BLaER1 treated with 17β-estradiol and CSF1 and Interleukin-3, amounts not matched to agents 10 nM and 100 nM (cell line): ENCODE measurements at regions not wholly inside any gene's neighbourhood (a gene's known extent, or its start where the extent isn't known, plus 50 kb on each side); places are given as distances from the start of the nearest gene placed in this dataset.

Experiments used
- H3K27ac ChIP-seq, 11 experiments: shearing (Covaris generic); formaldehyde crosslinking; 2 replicates each; pipeline ENCODE4 v1.8.1; 2022
- H3K27me3 ChIP-seq, 11 experiments: shearing (Covaris generic); formaldehyde crosslinking; 2 replicates each; pipeline ENCODE4 v1.8.1; 2022
- H3K36me3 ChIP-seq, 11 experiments: shearing (Covaris generic); formaldehyde crosslinking; 2 replicates each; pipeline ENCODE4 v1.8.1; 2022
- H3K4me1 ChIP-seq, 10 experiments: shearing (Covaris generic); formaldehyde crosslinking; 2 replicates each; pipeline ENCODE4 v1.8.1; 2022
- H3K4me2 ChIP-seq, 11 experiments: shearing (Covaris generic); formaldehyde crosslinking; 2 replicates each; pipeline ENCODE4 v1.8.1; 2022
- H3K4me3 ChIP-seq, 10 experiments: shearing (Covaris generic); formaldehyde crosslinking; 2 replicates each; pipeline ENCODE4 v1.8.1; 2022
- H3K9ac ChIP-seq, 11 experiments: shearing (Covaris generic); formaldehyde crosslinking; 2 replicates each; pipeline ENCODE4 v1.8.1; 2022
- H3K9me3 ChIP-seq, 11 experiments: shearing (Covaris generic); formaldehyde crosslinking; replicated peaks in 1 of 11; 2 replicates each; pipeline ENCODE4 v1.8.1; 2022
- H4K20me1 ChIP-seq, 11 experiments: shearing (Covaris generic); formaldehyde crosslinking; 2 replicates each; pipeline ENCODE4 v1.8.1; 2022
- Cebpa-rat ChIP-seq, 11 experiments: shearing (Covaris generic); IDR thresholded peaks; 2 replicates each; pipeline ENCODE4 v1.8.1; 2022

DNA sequence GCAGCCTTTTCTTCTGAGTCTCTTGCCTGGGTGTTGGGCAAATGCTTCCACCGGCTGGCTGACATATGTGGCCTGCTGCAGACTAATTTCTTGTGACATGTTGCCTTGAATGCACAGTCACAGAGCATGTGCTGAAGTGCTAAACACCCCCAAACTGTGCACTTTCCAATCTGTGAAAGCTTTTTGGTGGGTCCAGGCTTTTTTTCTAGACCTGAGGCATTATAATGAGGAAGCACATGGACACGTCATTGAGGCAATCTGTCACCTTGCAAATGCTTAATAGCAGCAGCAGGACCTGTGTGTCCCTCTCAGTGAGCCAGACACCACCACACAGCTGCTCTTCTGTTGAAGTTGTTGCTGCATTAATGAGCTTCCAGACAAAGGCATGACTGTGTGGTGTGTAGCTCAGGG lies 274.7 kb downstream of the ELAVL2 start:
- TF ChIP-seq Cebpa-rat (IDR thresholded peaks at IDR 0.05) = no peak
- no peak overlapping the region for H3K9ac ChIP-seq

GRCh38 chr9:23551929-23552707 lies 273.9 kb downstream of the ELAVL2 start:
- H3K4me3 ChIP-seq = no peak overlapping the region
- no peak overlapping the region for H3K9ac ChIP-seq
- no peak for TF ChIP-seq Cebpa-rat (IDR thresholded peaks at IDR 0.05)
- H4K20me1 ChIP-seq = no peaks in the 10 kb centered on the region
- no peaks in the 10 kb centered on the region for H3K36me3 ChIP-seq
- no peak overlapping the region for H3K27ac ChIP-seq
- no peaks in the 10 kb centered on the region for H3K9me3 ChIP-seq
- no peak overlapping the region for H3K4me2 ChIP-seq
- H3K27me3 ChIP-seq = no peaks in the 10 kb centered on the region
- no peaks in the 10 kb centered on the region for H3K4me1 ChIP-seq

More for the DNA sequence above, 274.7 kb downstream of the ELAVL2 start:
- no peak overlapping the region for H3K4me3 ChIP-seq
- no peak overlapping the region for H3K4me2 ChIP-seq
- H3K27me3 ChIP-seq = no peaks in the 10 kb centered on the region
- no peaks in the 10 kb centered on the region for H3K9me3 ChIP-seq
- no peaks in the 10 kb centered on the region for H3K36me3 ChIP-seq
- H3K27ac ChIP-seq = no peak overlapping the region
- no peaks in the 10 kb centered on the region for H4K20me1 ChIP-seq
- H3K4me1 ChIP-seq = no peaks in the 10 kb centered on the region

- Histone ChIP-seq H3K36me3 (no peaks in the 10 kb centered on the region), H3K4me1 (no peaks in the 10 kb centered on the region), H3K9ac (no peak overlapping the region), H3K27me3 (no peaks in the 10 kb centered on the region), H3K27ac (no peak overlapping the region), H3K4me2 (no peak overlapping the region), H4K20me1 (no peaks in the 10 kb centered on the region), H3K4me3 (no peak overlapping the region), H3K9me3 (peaks cover 0 to 2% (median 0%) of the 10 kb centered on the region in 11 experiments; a peak in 3 of 22 replicates)
- no peak for TF ChIP-seq Cebpa-rat (IDR thresholded peaks at IDR 0.05)
These were observed 273.0 kb downstream of the ELAVL2 start for GRCh38 chr9:23552876-23553601.

DNA sequence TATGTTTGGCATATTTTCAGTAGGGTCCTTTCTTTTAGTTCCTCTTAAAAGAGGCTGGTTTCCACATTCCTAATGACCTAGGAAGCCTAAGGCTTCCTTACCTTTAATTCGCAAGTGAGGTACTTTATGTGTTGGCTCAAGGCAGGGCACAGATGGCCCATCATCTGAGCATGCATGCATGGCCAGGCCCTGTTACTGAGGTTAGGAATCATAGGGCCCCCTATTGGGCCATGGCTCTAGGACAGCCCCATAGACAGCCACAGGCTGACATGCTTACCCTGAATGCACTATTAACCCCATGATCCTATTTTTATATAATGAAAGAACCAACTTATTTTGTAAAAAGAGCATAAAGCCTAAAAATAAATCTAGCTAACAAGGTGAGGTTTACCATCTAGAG lies 271.4 kb downstream of the ELAVL2 start:
- no peaks in the 10 kb centered on the region for H3K27me3 ChIP-seq
- no peak overlapping the region for H3K27ac ChIP-seq
- H3K36me3 ChIP-seq = no peaks in the 10 kb centered on the region
- no peak for TF ChIP-seq Cebpa-rat (IDR thresholded peaks at IDR 0.05)
- no peak overlapping the region for H3K9ac ChIP-seq
- H4K20me1 ChIP-seq = no peaks in the 10 kb centered on the region
- no peak overlapping the region for H3K4me3 ChIP-seq
- H3K9me3 ChIP-seq = peaks cover 0 to 13% (median 7%) of the 10 kb centered on the region in 11 experiments; a peak in 7 of 22 replicates
- no peaks in the 10 kb centered on the region for H3K4me1 ChIP-seq
- H3K4me2 ChIP-seq = no peak overlapping the region

DNA sequence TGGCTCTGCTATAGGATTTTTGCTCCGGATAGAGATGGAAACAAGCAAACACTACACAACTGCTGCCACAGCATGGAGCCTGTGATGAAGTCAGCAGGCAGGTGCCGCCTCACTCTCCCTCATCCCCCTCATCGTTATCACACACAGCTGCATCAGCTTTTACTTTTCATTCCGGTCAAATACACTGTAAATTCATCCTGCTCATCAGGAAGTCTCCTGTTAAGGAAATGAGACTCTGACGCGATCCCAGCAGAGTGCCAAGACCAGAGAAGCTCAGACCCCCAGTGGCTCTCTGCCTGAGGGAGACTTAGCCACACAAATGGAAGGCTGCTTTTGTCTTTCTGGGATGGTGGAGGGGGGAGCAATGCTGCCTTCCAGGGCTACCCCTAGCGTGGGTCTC lies 270.2 kb downstream of the ELAVL2 start:
- Histone ChIP-seq H3K4me2 (no peak overlapping the region), H3K4me3 (no peak overlapping the region), H3K4me1 (no peaks in the 10 kb centered on the region), H3K9me3 (peaks cover 0 to 13% (median 7%) of the 10 kb centered on the region in 11 experiments; a peak in 7 of 22 replicates), H4K20me1 (no peaks in the 10 kb centered on the region), H3K36me3 (no peaks in the 10 kb centered on the region), H3K27ac (no peak overlapping the region), H3K9ac (no peak overlapping the region), H3K27me3 (no peaks in the 10 kb centered on the region)
- no peak for TF ChIP-seq Cebpa-rat (IDR thresholded peaks at IDR 0.05)

DNA sequence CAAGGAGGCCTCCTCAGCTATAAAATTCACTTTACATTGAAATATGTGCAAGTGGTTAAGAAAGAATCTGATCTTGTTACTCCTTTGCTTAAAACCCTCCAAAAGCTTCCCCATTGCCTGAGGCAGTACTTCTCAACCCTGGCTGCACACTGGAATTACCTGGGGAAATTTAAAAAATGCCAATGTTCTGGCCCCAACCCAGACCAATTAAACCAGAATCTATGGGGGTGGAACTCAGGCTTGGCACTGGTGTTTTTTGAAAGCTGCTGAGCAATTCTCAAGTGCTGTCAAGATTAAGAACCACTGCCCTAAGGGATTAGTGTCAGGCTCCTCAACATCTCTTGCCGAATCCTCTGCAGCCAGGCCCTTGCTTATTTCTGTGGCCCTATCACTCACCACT lies 269.6 kb downstream of the ELAVL2 start:
- H3K27ac ChIP-seq = no peak overlapping the region
- no peak overlapping the region for H3K4me2 ChIP-seq
- no peak overlapping the region for H3K4me3 ChIP-seq
- H4K20me1 ChIP-seq = no peaks in the 10 kb centered on the region
- no peaks in the 10 kb centered on the region for H3K4me1 ChIP-seq
- H3K9ac ChIP-seq = no peak overlapping the region
- H3K36me3 ChIP-seq = no peaks in the 10 kb centered on the region
- no peak for TF ChIP-seq Cebpa-rat (IDR thresholded peaks at IDR 0.05)
- H3K9me3 ChIP-seq = peaks cover 0 to 13% (median 7%) of the 10 kb centered on the region in 11 experiments; a peak in 7 of 22 replicates
- no peaks in the 10 kb centered on the region for H3K27me3 ChIP-seq

DNA sequence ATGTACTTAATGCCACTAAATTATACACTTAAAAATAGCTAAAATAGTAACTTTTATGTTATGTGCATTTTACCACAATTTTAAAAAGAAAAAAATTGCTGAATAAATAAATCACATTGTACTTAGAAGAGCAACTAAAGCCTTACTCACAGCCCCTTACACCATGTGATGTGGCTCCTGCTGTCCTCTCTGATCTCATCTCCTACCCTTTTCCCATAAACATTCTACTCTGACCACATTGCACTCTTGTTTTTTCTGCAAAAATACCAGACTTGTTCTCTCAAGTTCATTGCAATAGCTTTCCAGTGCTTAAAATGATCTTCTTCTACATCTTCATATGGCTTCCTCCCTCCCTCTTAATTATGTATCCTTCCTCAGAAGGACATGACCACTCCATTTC lies 268.4 kb downstream of the ELAVL2 start:
- H3K4me1 ChIP-seq = no peaks in the 10 kb centered on the region
- H3K27me3 ChIP-seq = no peaks in the 10 kb centered on the region
- TF ChIP-seq Cebpa-rat (IDR thresholded peaks at IDR 0.05) = no peak
- no peak overlapping the region for H3K4me3 ChIP-seq
- H3K27ac ChIP-seq = no peak overlapping the region
- no peak overlapping the region for H3K4me2 ChIP-seq
- no peaks in the 10 kb centered on the region for H4K20me1 ChIP-seq
- H3K9me3 ChIP-seq = peaks cover 0 to 13% (median 7%) of the 10 kb centered on the region in 11 experiments; a peak in 7 of 22 replicates
- H3K9ac ChIP-seq = no peak overlapping the region
- no peaks in the 10 kb centered on the region for H3K36me3 ChIP-seq

GRCh38 chr9:23559522-23559921 lies 266.5 kb downstream of the ELAVL2 start:
- no peak overlapping the region for H3K4me2 ChIP-seq
- H3K4me3 ChIP-seq = no peak overlapping the region
- no peaks in the 10 kb centered on the region for H4K20me1 ChIP-seq
- H3K36me3 ChIP-seq = no peaks in the 10 kb centered on the region
- H3K4me1 ChIP-seq = no peaks in the 10 kb centered on the region
- H3K9ac ChIP-seq = no peak overlapping the region
- no peak overlapping the region for H3K27ac ChIP-seq
- TF ChIP-seq Cebpa-rat (IDR thresholded peaks at IDR 0.05) = no peak
- H3K27me3 ChIP-seq = no peaks in the 10 kb centered on the region
- peaks cover 0 to 13% (median 7%) of the 10 kb centered on the region in 11 experiments; a peak in 7 of 22 replicates for H3K9me3 ChIP-seq

- H3K27me3 ChIP-seq = no peaks in the 10 kb centered on the region
- H3K9me3 ChIP-seq = peaks cover 0 to 9% (median 3%) of the 10 kb centered on the region in 11 experiments; a peak in 6 of 22 replicates
- no peaks in the 10 kb centered on the region for H3K4me1 ChIP-seq
- no peak overlapping the region for H3K27ac ChIP-seq
- H3K4me2 ChIP-seq = no peak overlapping the region
- no peaks in the 10 kb centered on the region for H3K36me3 ChIP-seq
- no peak for TF ChIP-seq Cebpa-rat (IDR thresholded peaks at IDR 0.05)
- no peak overlapping the region for H3K4me3 ChIP-seq
- no peak overlapping the region for H3K9ac ChIP-seq
- no peaks in the 10 kb centered on the region for H4K20me1 ChIP-seq
These were observed 262.5 kb downstream of the ELAVL2 start for GRCh38 chr9:23563517-23563916.
